Neural progenitor cell (in vitro differentiated cells): ENCODE measurements at regions not wholly inside any gene's neighbourhood (a gene's known extent, or its start where the extent isn't known, plus 50 kb on each side); places are given as distances from the start of the nearest gene placed in this dataset.

Experiments used
- CTCF ChIP-seq: fragments of 200-600 bp; sonication (generic); IDR thresholded peaks from 2 replicates; pipeline ENCODE4 v1.5.1; 2017; ENCODE audit warnings: antibody characterized with exemption, mild to moderate bottlenecking
- EZH2 ChIP-seq: fragments of 200-600 bp; sonication (generic); IDR thresholded peaks from 2 replicates; pipeline ENCODE4 v1.6.1; 2017; ENCODE audit warnings: antibody characterized with exemption, mild to moderate bottlenecking, moderate library complexity

- TF ChIP-seq EZH2 (no peak), CTCF (no peak)
These were observed 187.1 kb upstream of the HMGA2 start for GRCh38 chr12:65637150-65637549.
